H9 (cell line): ENCODE measurements at regions not wholly inside any gene's neighbourhood (a gene's known extent, or its start where the extent isn't known, plus 50 kb on each side); places are given as distances from the start of the nearest gene placed in this dataset.

Source experiments
- DNase-seq: peaks from one replicate; pipeline ENCODE4 v3.0.0-alpha.2; 2017
- H2AFZ ChIP-seq: one replicate; pipeline ENCODE4 v1.6.1; 2013; ENCODE audit warnings: mild to moderate bottlenecking, low read length, control low read depth, moderate library complexity
- H2AK5ac ChIP-seq: 2 replicates; pipeline ENCODE4 v1.6.1; 2013; ENCODE audit warnings: low read length, control low read depth, mixed read lengths; ENCODE audit not compliant: insufficient read length
- H2BK120ac ChIP-seq: one replicate; pipeline ENCODE4 v1.6.1; 2013; ENCODE audit warnings: low read depth, mild to moderate bottlenecking, low read length, control low read depth, inconsistent platforms; ENCODE audit not compliant: poor library complexity, severe bottlenecking
- H2BK12ac ChIP-seq: 2 replicates; pipeline ENCODE4 v1.6.1; 2013; ENCODE audit warnings: low read length, control low read depth, mixed read lengths, low read depth; ENCODE audit not compliant: insufficient read length
- H2BK15ac ChIP-seq: 2 replicates; pipeline ENCODE4 v1.6.1; 2013; ENCODE audit warnings: low read depth, low read length, control low read depth
- H2BK20ac ChIP-seq: one replicate; pipeline ENCODE4 v1.6.1; 2013; ENCODE audit warnings: low read depth, mild to moderate bottlenecking, low read length, control low read depth, inconsistent platforms; ENCODE audit not compliant: poor library complexity, severe bottlenecking
- H2BK5ac ChIP-seq: 2 replicates; pipeline ENCODE4 v1.6.1; 2013; ENCODE audit warnings: low read length, control low read depth, mixed read lengths; ENCODE audit not compliant: insufficient read length
- H3K14ac ChIP-seq: 2 replicates; pipeline ENCODE4 v1.6.1; 2013; ENCODE audit warnings: low read length, control low read depth; ENCODE audit not compliant: insufficient read depth
- H3K18ac ChIP-seq: 2 replicates; pipeline ENCODE4 v1.6.1; 2013; ENCODE audit warnings: low read depth, mild to moderate bottlenecking, mixed read lengths, low read length, control low read depth; ENCODE audit not compliant: insufficient read length
- H3K23ac ChIP-seq: 2 replicates; pipeline ENCODE4 v1.6.1; 2013; ENCODE audit warnings: low read length, control low read depth, mixed read lengths, low read depth; ENCODE audit not compliant: insufficient read length
- H3K23me2 ChIP-seq: 2 replicates; pipeline ENCODE4 v1.6.1; 2013; ENCODE audit warnings: low read depth, mild to moderate bottlenecking, mixed read lengths, low read length, control low read depth; ENCODE audit not compliant: insufficient read length, poor library complexity, severe bottlenecking
- H3K27ac ChIP-seq: 2 replicates; pipeline ENCODE4 v1.5.1; 2013; ENCODE audit warnings: low read length, control low read depth, mixed read lengths, low read depth; ENCODE audit not compliant: insufficient read length
- H3K27me3 ChIP-seq: 2 replicates; pipeline ENCODE4 v1.6.1; 2013; ENCODE audit warnings: low read length, control low read depth, inconsistent platforms; ENCODE audit not compliant: insufficient read depth
- H3K4ac ChIP-seq: 2 replicates; pipeline ENCODE4 v1.6.1; 2013; ENCODE audit warnings: low read depth, mild to moderate bottlenecking, control low read depth, inconsistent platforms, low read length, moderate library complexity
- H3K4me1 ChIP-seq: 2 replicates; pipeline ENCODE4 v1.6.1; 2013; ENCODE audit warnings: low read length, control low read depth, inconsistent platforms; ENCODE audit not compliant: insufficient read depth
- H3K4me2 ChIP-seq: 2 replicates; pipeline ENCODE4 v1.6.1; 2013; ENCODE audit warnings: low read length, control low read depth, mixed read lengths; ENCODE audit not compliant: insufficient read length, insufficient read depth
- H3K56ac ChIP-seq: 2 replicates; pipeline ENCODE4 v1.6.1; 2013; ENCODE audit warnings: low read depth, mild to moderate bottlenecking, mixed read lengths, low read length, control low read depth; ENCODE audit not compliant: insufficient read length
- H3K79me1 ChIP-seq: 2 replicates; pipeline ENCODE4 v1.6.1; 2013; ENCODE audit warnings: low read depth, mild to moderate bottlenecking, moderate library complexity, low read length, control low read depth, inconsistent platforms; ENCODE audit not compliant: insufficient read depth, poor library complexity, severe bottlenecking
- H3K79me2 ChIP-seq: 2 replicates; pipeline ENCODE4 v1.6.1; 2013; ENCODE audit warnings: low read length, control low read depth, inconsistent platforms; ENCODE audit not compliant: insufficient read depth
- H3K9ac ChIP-seq: 2 replicates; pipeline ENCODE4 v1.6.1; 2013; ENCODE audit warnings: low read length, control low read depth, mixed read lengths; ENCODE audit not compliant: insufficient read length; ENCODE audit errors: extremely low read depth
- H3K9me3 ChIP-seq: one replicate; pipeline ENCODE4 v1.6.1; 2013; ENCODE audit warnings: low read depth, low read length, inconsistent platforms; ENCODE audit not compliant: control insufficient read depth
- H3T11ph ChIP-seq: one replicate; pipeline ENCODE4 v1.6.1; 2013; ENCODE audit warnings: mild to moderate bottlenecking, low read length, control low read depth, inconsistent platforms
- H4K20me1 ChIP-seq: one replicate; pipeline ENCODE4 v1.6.1; 2013; ENCODE audit not compliant: control insufficient read depth, insufficient read length, insufficient read depth
- H4K5ac ChIP-seq: 2 replicates; pipeline ENCODE4 v1.6.1; 2013; ENCODE audit warnings: low read depth, mild to moderate bottlenecking, mixed read lengths, low read length, control low read depth; ENCODE audit not compliant: insufficient read length
- H4K8ac ChIP-seq: replicated peaks from 2 replicates; pipeline ENCODE4 v1.6.1; 2013; ENCODE audit warnings: low read length, control low read depth, mixed read lengths, low read depth; ENCODE audit not compliant: insufficient read length
- H4K91ac ChIP-seq: 2 replicates; pipeline ENCODE4 v1.6.1; 2013; ENCODE audit warnings: low read depth, mild to moderate bottlenecking, moderate library complexity, mixed read lengths, low read length, control low read depth; ENCODE audit not compliant: insufficient read length
- H3K27ac Mint-ChIP-seq, 3 experiments: 2 replicates in 2 of 3; 3 replicates in 1 of 3; pipeline ENCODE4 v1.8.0; 2020 to 2021; ENCODE audit warnings: mixed read lengths in 3 of 3, mild to moderate bottlenecking in 1 of 3, moderate library complexity in 1 of 3
- H3K27me3 Mint-ChIP-seq: 2 replicates; pipeline ENCODE4 v1.8.0; 2021; ENCODE audit warnings: low read depth, mild to moderate bottlenecking, moderate library complexity, mixed read lengths
- H3K36me3 Mint-ChIP-seq, 3 experiments: 2 replicates in 2 of 3; 3 replicates in 1 of 3; pipeline ENCODE4 v1.8.0; 2020 to 2021; ENCODE audit warnings: low read depth in 3 of 3, mixed read lengths in 3 of 3; ENCODE audit not compliant: insufficient read depth in 1 of 3
- H3K4me1 Mint-ChIP-seq, 2 experiments: 2 replicates each; pipeline ENCODE4 v1.8.0; 2020; ENCODE audit warnings: mixed read lengths in 2 of 2
- H3K4me3 Mint-ChIP-seq, 2 experiments: 2 replicates in 1 of 2; 3 replicates in 1 of 2; pipeline ENCODE4 v1.8.0; 2020 to 2021; ENCODE audit warnings: mild to moderate bottlenecking in 2 of 2, mixed read lengths in 2 of 2, moderate library complexity in 1 of 2
- H3K9me3 Mint-ChIP-seq, 2 experiments: 2 replicates in 1 of 2; 3 replicates in 1 of 2; pipeline ENCODE4 v1.8.0; 2020; ENCODE audit warnings: mild to moderate bottlenecking in 2 of 2, mixed read lengths in 2 of 2, moderate library complexity in 1 of 2
- CTCF ChIP-seq: fragments of 200-600 bp; sonication (generic); conservative IDR thresholded peaks from 3 replicates; pipeline ENCODE4 v1.8.0; 2021; ENCODE audit warnings: antibody characterized with exemption, mild to moderate bottlenecking
- WGBS: extraction: QIAGEN DNeasy Blood & Tissue Kit; methylation state at CpG from one replicate; pipeline ENCODE4 v1.1.7; 2013; ENCODE audit warnings: missing lambda C conversion rate, low lambda C conversion rate, mixed read lengths; ENCODE audit not compliant: insufficient read length; ENCODE audit errors: extremely low coverage; 5-methylcytosine and 5-hydroxymethylcytosine counted together

- H3K4me1 Mint-ChIP-seq = no peaks in the 10 kb centered on the region; a peak in 1 of 4 replicates
- H3K18ac ChIP-seq = no peak overlapping the region
- no peaks in the 10 kb centered on the region for H3K9me3 ChIP-seq
- H2BK15ac ChIP-seq = no peak overlapping the region
- H3K27me3 ChIP-seq = no peaks in the 10 kb centered on the region
- TF ChIP-seq CTCF = no peak
- DNase-seq = no peak
- H3K4me3 Mint-ChIP-seq = no peak overlapping the region
- no peak overlapping the region for H4K5ac ChIP-seq
- no peak overlapping the region for H4K91ac ChIP-seq
- H3K79me2 ChIP-seq = no peaks in the 10 kb centered on the region
- no peak overlapping the region for H3K4ac ChIP-seq
- no peak overlapping the region for H3K27ac ChIP-seq
- no peaks in the 10 kb centered on the region for H3K23me2 ChIP-seq
- H2BK12ac ChIP-seq = no peak overlapping the region
- no peaks in the 10 kb centered on the region for H3K79me1 ChIP-seq
- no peaks in the 10 kb centered on the region for H4K20me1 ChIP-seq
- no peak overlapping the region for H3K4me2 ChIP-seq
- no peaks in the 10 kb centered on the region for H3K9me3 Mint-ChIP-seq
- H3K27ac Mint-ChIP-seq = no peak overlapping the region
- no peak overlapping the region for H3K56ac ChIP-seq
- no peak overlapping the region for H2BK120ac ChIP-seq
- no peak overlapping the region for H2BK20ac ChIP-seq
- H2AFZ ChIP-seq = no peak overlapping the region
- no peak overlapping the region for H3K23ac ChIP-seq
- H3K4me1 ChIP-seq = no peaks in the 10 kb centered on the region
- WGBS = no CpG with 5 or more reads among the region's 2 CpGs
- no peak overlapping the region for H3K9ac ChIP-seq
- H3K27me3 Mint-ChIP-seq = no peaks in the 10 kb centered on the region
- no peak overlapping the region for H2BK5ac ChIP-seq
- no peak overlapping the region for H4K8ac ChIP-seq
- no peak overlapping the region for H2AK5ac ChIP-seq
- H3T11ph ChIP-seq = no peak overlapping the region
- H3K36me3 Mint-ChIP-seq = no peaks in the 10 kb centered on the region
- H3K14ac ChIP-seq = no peak overlapping the region
Observed at GRCh38 chr2:189233527-189233926, 54.0 kb upstream of the COL5A2 start.
